GM18505 (cell line): ENCODE measurements at regions not wholly inside any gene's neighbourhood (a gene's known extent, or its start where the extent isn't known, plus 50 kb on each side); places are given as distances from the start of the nearest gene placed in this dataset.
"Not testable (repeated sequence)": the region's sequence is repeated elsewhere in the genome, so short reads cannot be mapped to it uniquely, and the experiment has no call there.

Experiments
- ATAC-seq: cut with Tn5 transposase; IDR thresholded peaks from one replicate; pipeline ENCODE4 v1.9.1; 2021; ENCODE audit not compliant: unreplicated experiment
- POLR2A ChIP-seq: IDR thresholded peaks from 4 replicates; pipeline ENCODE4 v1.6.1; 2011; ENCODE audit warnings: borderline replicate concordance; ENCODE audit not compliant: insufficient read depth, insufficient read length; ENCODE audit errors: extremely low read depth

DNA sequence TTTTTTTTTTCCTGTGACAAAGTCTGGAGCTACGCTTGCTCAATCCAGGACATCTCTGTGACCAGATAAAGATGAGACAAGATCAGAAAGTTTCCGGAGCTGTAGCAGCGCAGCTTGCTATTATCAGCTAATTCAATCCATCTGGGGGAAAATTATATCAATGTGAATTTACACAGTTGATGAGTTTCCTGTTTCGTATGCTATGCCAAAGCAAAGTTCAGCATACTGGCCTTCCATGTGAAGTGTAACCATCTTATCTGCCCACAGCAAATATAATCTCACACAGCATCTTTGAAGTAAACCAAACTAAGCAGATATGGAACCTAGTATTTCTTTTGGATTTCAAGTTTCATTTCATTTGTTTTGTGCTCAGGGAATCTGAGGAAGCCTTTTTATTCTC is 1767.7 kb downstream of the EFNA5 start:
- ATAC-seq: no peak
- TF ChIP-seq POLR2A: no peak

GRCh38 chr5:105899726-105900125 is 1771.0 kb downstream of the EFNA5 start:
- no peak for ATAC-seq
- TF ChIP-seq POLR2A: no peak

- ATAC-seq: no peak
- no peak for TF ChIP-seq POLR2A
Observed at GRCh38 chr5:105898183-105898582, 1772.6 kb downstream of the EFNA5 start.

- TF ChIP-seq POLR2A: no peak
- ATAC-seq: no peak
Observed at GRCh38 chr5:105885266-105885665, 1785.5 kb downstream of the EFNA5 start.

DNA sequence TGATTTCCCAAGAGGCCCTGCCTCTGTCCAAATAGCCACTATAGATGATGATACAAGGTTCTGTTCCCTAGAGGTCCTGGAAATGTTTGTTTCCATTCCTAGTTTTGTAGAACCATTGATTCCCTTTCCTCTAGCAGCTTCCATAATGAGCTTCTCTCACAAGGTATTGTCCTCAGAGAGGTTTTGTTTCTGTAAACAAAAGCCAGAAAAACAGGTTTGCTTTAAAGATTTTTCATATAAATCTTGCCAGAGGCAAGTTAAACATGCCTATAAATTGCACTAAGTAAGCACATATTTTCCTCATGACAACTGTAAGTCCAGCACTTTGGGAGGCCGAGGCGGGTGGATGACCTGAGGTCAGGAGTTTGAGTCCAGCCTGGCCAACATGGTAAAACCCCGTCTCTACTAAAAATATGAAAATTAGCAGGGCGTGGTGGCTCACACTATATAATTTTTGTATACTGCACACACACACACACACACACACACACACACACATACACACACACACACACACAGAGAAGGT is 1787.7 kb downstream of the EFNA5 start:
- TF ChIP-seq POLR2A: no peak
- ATAC-seq: no peak

- no peak for ATAC-seq
- TF ChIP-seq POLR2A: no peak
Observed at GRCh38 chr5:105878402-105878801, 1792.3 kb downstream of the EFNA5 start.

DNA sequence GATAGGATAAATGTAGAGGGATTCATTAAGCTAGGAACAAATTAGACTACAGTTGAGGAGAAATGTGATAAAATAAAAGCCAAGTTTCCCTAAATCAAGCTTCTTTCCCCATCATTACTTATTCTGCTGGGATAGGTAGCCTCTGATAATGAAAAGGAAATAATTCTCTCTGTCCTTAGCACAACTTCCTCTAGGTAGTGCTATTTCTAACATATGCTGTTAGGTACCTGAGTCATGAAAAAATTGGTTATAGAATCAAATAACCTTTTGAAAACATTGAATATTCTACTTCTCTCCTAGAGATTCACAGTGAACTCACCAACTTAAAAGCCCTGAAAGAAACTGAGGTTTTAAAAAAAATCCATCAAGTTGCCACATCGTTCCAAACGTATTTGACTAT is 1793.1 kb downstream of the EFNA5 start:
- TF ChIP-seq POLR2A: no peak
- ATAC-seq: no peak

- TF ChIP-seq POLR2A: no peak
- ATAC-seq: no peak
Observed at GRCh38 chr5:105874316-105874715, 1796.4 kb downstream of the EFNA5 start.

GRCh38 chr5:105872569-105873270 is 1798.0 kb downstream of the EFNA5 start:
- no peak for TF ChIP-seq POLR2A
- no peak for ATAC-seq

- no peak for TF ChIP-seq POLR2A
- ATAC-seq: no peak
Observed at GRCh38 chr5:105868038-105868780, 1802.5 kb downstream of the EFNA5 start.

GRCh38 chr5:105865834-105866233 is 1804.9 kb downstream of the EFNA5 start:
- ATAC-seq: no peak
- TF ChIP-seq POLR2A: no peak

DNA sequence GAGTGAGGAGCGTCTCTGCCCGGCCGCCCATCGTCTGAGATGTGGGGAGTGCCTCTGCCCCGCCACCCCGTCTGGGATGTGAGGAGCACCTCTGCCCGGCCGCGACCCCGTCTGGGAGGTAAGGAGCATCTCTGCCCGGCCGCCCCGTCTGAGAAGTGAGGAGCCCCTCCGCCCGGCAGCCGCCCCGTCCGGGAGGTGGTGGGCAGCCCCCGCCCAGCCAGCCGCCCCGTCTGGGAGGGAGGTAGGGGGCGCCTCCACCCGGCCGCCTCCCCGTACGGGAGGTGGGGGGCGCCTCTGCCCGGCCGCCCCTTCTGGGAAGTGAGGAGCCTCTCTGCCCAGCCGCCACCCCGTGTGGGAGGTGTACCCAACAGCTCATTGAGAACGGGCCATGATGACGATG is 1811.4 kb downstream of the EFNA5 start:
- not testable (repeated sequence) for ATAC-seq

GRCh38 chr5:105849701-105850100 is 1821.0 kb downstream of the EFNA5 start:
- ATAC-seq: no peak
- TF ChIP-seq POLR2A: no peak

- no peak for TF ChIP-seq POLR2A
- no peak for ATAC-seq
Observed at GRCh38 chr5:105840800-105841199, 1829.9 kb downstream of the EFNA5 start.

DNA sequence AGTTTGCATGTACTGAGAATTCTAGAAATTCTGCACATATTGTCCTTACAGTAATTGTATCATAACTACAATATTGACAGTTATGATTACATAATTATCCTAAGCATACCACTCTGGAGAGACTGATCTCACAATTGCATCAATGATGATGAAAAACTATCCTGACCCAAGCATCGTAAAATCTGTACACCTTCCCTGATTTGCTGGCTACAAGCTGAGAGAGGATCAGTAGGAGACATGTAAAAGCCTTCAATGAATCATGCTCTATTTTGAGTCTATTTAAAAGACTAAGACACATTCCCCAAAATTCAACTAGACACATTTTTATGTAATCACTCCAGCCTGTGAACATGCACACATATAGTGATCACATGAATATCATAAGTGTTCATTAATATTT is 1833.8 kb downstream of the EFNA5 start:
- no peak for ATAC-seq
- TF ChIP-seq POLR2A: no peak

- ATAC-seq: no peak
- no peak for TF ChIP-seq POLR2A
Observed at GRCh38 chr5:105836268-105836667, 1834.5 kb downstream of the EFNA5 start.
